Mucosa of descending colon (tissue), 3 donors: ENCODE measurements at regions not wholly inside any gene's neighbourhood (a gene's known extent, or its start where the extent isn't known, plus 50 kb on each side); places are given as distances from the start of the nearest gene placed in this dataset.
"Not testable (repeated sequence)": the region's sequence is repeated elsewhere in the genome, so short reads cannot be mapped to it uniquely, and the experiment has no call there.

Experiments
- ATAC-seq: fragments of 200-7000 bp; cut with Tn5 transposase; one replicate; pipeline ENCODE4 v1.9.1; 2020; ENCODE audit warnings: mild to moderate bottlenecking, moderate library complexity
- DNase-seq, 3 donors: peaks; one replicate each; pipeline ENCODE4 v3.0.0-alpha.2; 2020
- H3K36me3 ChIP-seq: fragments of 200-600 bp; one replicate; pipeline ENCODE4 v1.8.0; 2021; ENCODE audit warnings: low read depth, mild to moderate bottlenecking
- H3K4me1 ChIP-seq: fragments of 200-600 bp; one replicate; pipeline ENCODE4 v1.8.0; 2021; ENCODE audit warnings: low read depth, mild to moderate bottlenecking
- H3K4me3 ChIP-seq: fragments of 200-600 bp; one replicate; pipeline ENCODE4 v1.8.0; 2021; ENCODE audit warnings: mild to moderate bottlenecking
- H3K9me3 ChIP-seq: fragments of 200-600 bp; one replicate; pipeline ENCODE4 v1.8.0; 2021; ENCODE audit warnings: mild to moderate bottlenecking
- CTCF ChIP-seq: fragments of 200-600 bp; IDR thresholded peaks from one replicate; pipeline ENCODE4 v1.8.0; 2022; ENCODE audit warnings: antibody characterized with exemption, mild to moderate bottlenecking
- intact Hi-C, 2 donors: fragments of 100-400 bp; cut with DNase I in 1 of 2; cut with micrococcal nuclease in 1 of 2; formaldehyde crosslinking; loops; one replicate each; pipeline versions ENCODE4 v1.11.0 to v1.11.1; 2022; cut with DNase I, micrococcal nuclease
- donor health status: DM: no; HTN: no; CAD: no; lungs with moderate emphysema.
- donor health status: DM: no; HTN: no; CAD: no.
- donor health status: DM: no; HTN: yes; CAD: no.

- Histone ChIP-seq H3K4me3 (no peak overlapping the region), H3K4me1 (no peaks in the 10 kb centered on the region), H3K36me3 (no peaks in the 10 kb centered on the region), H3K9me3 (no peaks in the 10 kb centered on the region)
- intact Hi-C loops, result no loop called here
- no peak for TF ChIP-seq CTCF
- DNase-seq, result no peak
- no peak for ATAC-seq
Measured at GRCh38 chr3:31103623-31104180, 209.2 kb upstream of the GADL1 start.

GRCh38 chr3:31105011-31105410 is 210.6 kb upstream of the GADL1 start:
- DNase-seq (no peak), ATAC-seq (no peak)
- intact Hi-C loops, result no loop called here
- no peak for TF ChIP-seq CTCF
- Histone ChIP-seq H3K9me3 (no peaks in the 10 kb centered on the region), H3K4me1 (no peaks in the 10 kb centered on the region), H3K4me3 (no peak overlapping the region), H3K36me3 (no peaks in the 10 kb centered on the region)

GRCh38 chr3:31105438-31106077 is 211.1 kb upstream of the GADL1 start:
- TF ChIP-seq CTCF, result no peak
- no peak for DNase-seq
- H3K4me1 ChIP-seq, result no peaks in the 10 kb centered on the region
- H3K36me3 ChIP-seq, result no peaks in the 10 kb centered on the region
- H3K9me3 ChIP-seq, result no peaks in the 10 kb centered on the region
- intact Hi-C loops, result no loop called here
- no peak for ATAC-seq
- H3K4me3 ChIP-seq, result no peak overlapping the region

GRCh38 chr3:31106204-31106603 is 211.7 kb upstream of the GADL1 start:
- Histone ChIP-seq H3K4me3 (no peak overlapping the region), H3K36me3 (no peaks in the 10 kb centered on the region), H3K4me1 (no peaks in the 10 kb centered on the region), H3K9me3 (no peaks in the 10 kb centered on the region)
- no peak for TF ChIP-seq CTCF
- DNase-seq (peak in 1 of 3 donors; percentile 10), ATAC-seq (peak; percentile 21)
- intact Hi-C loops, result no loop called here

GRCh38 chr3:31106912-31107311 is 212.5 kb upstream of the GADL1 start:
- ATAC-seq, result no peak
- intact Hi-C loops, result no loop called here
- no peaks in the 10 kb centered on the region for H3K9me3 ChIP-seq
- H3K36me3 ChIP-seq, result no peaks in the 10 kb centered on the region
- H3K4me3 ChIP-seq, result no peak overlapping the region
- H3K4me1 ChIP-seq, result no peaks in the 10 kb centered on the region
- no peak for TF ChIP-seq CTCF
- DNase-seq, result no peak

- TF ChIP-seq CTCF, result no peak
Measured at GRCh38 chr3:31114929-31115283, 220.4 kb upstream of the GADL1 start.

GRCh38 chr3:31115531-31115930 is 221.1 kb upstream of the GADL1 start:
- H3K4me1 ChIP-seq, DNase-seq, ATAC-seq, H3K4me3 ChIP-seq, H3K36me3 ChIP-seq, H3K9me3 ChIP-seq, intact Hi-C loops: not testable (repeated sequence)

More at GRCh38 chr3:31114929-31115283, 220.4 kb upstream of the GADL1 start:
- H3K9me3 ChIP-seq, result no peaks in the 10 kb centered on the region
- DNase-seq (no peak), ATAC-seq (no peak)
- no peak overlapping the region for H3K4me3 ChIP-seq
- intact Hi-C loops, result no loop called here
- H3K36me3 ChIP-seq, result no peaks in the 10 kb centered on the region
- no peaks in the 10 kb centered on the region for H3K4me1 ChIP-seq
